ENCODE measurements at regions not wholly inside any gene's neighbourhood (a gene's known extent, or its start where the extent isn't known, plus 50 kb on each side); places are given as distances from the start of the nearest gene placed in this dataset.

DNA sequence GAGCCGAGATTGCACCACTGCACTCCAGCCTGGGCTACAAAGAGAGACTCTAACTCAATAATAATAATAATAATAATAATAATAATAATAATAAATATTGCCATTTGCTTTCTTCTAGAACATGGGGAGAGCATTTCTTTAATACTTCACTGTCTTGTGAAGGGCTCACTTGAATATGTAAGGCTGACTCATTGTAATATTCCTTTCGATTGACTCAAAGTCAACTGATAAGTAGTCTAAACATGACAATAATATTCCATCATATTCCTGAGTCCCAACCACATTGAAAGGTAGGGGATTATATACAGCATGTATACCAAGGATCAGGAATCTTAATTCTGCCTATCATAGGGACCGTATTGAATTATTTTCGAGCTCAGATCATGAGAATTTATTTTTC is 949.2 kb downstream of the DSC3 start:
- no peak for DNase-seq (ENCODE audit: low read depth)
- TF ChIP-seq, protein P1, sequence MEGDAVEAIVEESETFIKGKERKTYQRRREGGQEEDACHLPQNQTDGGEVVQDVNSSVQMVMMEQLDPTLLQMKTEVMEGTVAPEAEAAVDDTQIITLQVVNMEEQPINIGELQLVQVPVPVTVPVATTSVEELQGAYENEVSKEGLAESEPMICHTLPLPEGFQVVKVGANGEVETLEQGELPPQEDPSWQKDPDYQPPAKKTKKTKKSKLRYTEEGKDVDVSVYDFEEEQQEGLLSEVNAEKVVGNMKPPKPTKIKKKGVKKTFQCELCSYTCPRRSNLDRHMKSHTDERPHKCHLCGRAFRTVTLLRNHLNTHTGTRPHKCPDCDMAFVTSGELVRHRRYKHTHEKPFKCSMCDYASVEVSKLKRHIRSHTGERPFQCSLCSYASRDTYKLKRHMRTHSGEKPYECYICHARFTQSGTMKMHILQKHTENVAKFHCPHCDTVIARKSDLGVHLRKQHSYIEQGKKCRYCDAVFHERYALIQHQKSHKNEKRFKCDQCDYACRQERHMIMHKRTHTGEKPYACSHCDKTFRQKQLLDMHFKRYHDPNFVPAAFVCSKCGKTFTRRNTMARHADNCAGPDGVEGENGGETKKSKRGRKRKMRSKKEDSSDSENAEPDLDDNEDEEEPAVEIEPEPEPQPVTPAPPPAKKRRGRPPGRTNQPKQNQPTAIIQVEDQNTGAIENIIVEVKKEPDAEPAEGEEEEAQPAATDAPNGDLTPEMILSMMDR (IDR thresholded peaks at IDR 0.05; ENCODE audit: insufficient read depth, low read length), result no peak
- H3K4me3 ChIP-seq (ENCODE audit: low read depth, low read length), result no peak overlapping the region

DNA sequence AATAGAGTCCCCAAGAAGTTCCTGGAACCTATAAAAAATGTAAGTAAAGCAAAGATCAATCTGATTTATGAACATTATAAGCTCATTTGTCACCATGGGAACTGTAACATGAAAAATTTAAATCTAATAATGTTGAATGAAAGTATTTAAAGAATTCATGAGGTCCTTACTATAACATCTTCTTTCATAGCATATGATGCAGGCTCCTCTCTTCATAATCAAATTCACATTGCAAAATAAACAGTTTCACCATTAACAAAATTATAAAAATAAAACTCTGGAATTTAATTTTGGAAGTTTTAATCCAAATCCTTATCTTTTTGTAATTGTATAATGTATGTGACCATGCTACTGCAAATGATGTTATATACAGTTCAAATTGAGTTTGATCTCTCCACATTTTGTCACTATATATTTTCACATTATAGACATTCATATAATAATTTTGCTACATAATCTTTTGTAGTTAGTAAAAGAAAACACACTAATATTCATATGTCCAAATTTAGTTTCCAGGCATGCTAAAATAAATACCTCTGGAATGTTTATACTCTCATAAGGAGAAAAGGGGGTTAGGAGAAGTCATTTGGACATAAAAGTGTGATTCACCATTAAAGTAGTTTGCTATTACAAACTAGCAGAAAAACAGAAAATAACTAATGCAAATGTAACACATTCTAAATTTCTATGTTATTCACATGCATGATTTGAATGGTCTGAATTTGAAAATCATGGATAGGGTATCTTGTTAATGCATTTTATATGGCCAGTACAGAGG is 954.1 kb downstream of the DSC3 start:
- TF ChIP-seq, protein P1 (IDR thresholded peaks at IDR 0.05; ENCODE audit: insufficient read depth, low read length), result no peak
- no peak overlapping the region for H3K4me3 ChIP-seq (ENCODE audit: low read depth, low read length)
- DNase-seq (ENCODE audit: low read depth), result no peak

DNA sequence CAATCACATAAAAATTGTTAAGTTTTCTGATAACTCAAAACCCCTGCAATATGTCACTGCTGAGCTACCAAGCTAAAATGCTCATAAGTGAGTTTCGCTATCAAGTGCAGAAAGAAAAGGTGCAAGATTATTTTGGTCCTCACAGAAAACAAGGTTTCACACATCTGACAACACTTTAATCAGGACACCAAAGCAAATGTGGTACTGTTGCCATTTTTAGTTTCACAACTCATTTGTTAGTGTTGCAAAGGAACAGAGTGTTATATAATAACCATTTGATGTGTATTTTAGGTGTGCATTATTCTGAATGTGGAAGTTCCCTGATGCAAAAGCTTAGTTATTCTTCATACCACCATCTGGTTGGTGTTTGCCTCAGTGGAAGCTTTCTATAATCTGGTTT is 956.2 kb downstream of the DSC3 start:
- no peak for DNase-seq (ENCODE audit: low read depth)
- TF ChIP-seq, protein P1 (IDR thresholded peaks at IDR 0.05; ENCODE audit: insufficient read depth, low read length), result no peak

DNA sequence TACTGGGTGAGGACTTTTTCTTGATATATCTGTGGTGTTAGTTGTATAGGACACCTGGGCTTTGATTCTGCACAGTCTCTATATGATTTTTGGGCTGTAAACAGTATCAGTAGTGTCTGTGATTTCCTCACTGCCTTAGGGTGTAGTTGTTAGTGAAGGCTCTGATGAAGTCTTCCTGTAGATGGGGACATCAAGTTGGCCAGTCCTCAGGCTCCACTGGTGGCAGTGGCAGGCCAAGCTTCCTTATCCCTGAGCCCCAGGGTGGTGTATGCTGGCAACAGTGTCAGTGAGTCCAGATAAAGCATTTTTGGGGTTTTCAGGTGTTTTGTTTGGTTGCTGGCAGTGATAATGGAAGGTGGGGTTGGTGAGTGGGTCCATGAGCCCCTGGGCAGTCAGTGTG is 961.4 kb downstream of the DSC3 start:
- no peak for DNase-seq (ENCODE audit: low read depth)
- TF ChIP-seq, protein P1 (IDR thresholded peaks at IDR 0.05; ENCODE audit: insufficient read depth, low read length), result no peak
- no peak overlapping the region for H3K4me3 ChIP-seq (ENCODE audit: low read depth, low read length)

More for the DNA sequence above, 956.2 kb downstream of the DSC3 start:
- H3K4me3 ChIP-seq (ENCODE audit: low read depth, low read length), result no peak overlapping the region

DNA sequence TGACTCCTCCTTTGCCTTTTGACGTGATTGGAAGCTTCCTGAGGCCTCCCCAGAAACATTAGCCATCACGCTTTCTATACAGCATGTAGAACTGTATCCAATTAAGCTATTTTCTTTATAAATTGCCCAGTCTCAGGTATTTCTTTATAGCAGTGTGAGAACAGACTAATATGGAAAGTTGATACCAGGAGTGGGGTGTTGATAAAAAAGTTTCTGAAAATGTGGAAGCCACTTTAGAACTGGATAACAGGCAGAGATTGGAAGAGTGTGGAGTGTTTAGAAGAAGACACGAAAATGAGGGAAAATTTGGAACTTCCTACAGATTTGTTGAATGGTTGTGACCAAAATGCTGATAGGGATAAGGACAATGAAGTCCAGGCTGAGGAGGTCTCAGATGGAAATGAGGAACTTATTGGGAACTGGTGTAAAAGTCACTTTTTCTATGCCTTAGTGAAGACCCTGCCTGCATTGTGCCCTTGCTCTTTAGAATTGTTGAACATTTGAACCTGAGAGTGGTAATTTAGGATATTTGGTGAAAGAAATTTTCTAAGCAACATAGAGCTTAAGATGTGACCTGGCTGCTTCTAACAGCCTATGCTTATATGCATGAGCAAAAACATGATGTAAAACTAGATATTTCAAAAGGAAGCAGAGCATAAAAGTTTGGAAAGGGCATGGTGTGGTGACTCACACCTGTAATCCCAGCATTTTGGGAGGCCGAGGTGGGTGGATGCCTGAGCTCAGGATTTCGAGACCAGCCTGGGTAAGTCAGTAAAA is 969.7 kb downstream of the DSC3 start:
- TF ChIP-seq, protein P1 (IDR thresholded peaks at IDR 0.05; ENCODE audit: insufficient read depth, low read length), result no peak
- no peak for DNase-seq (ENCODE audit: low read depth)
- no peak overlapping the region for H3K4me3 ChIP-seq (ENCODE audit: low read depth, low read length)

DNA sequence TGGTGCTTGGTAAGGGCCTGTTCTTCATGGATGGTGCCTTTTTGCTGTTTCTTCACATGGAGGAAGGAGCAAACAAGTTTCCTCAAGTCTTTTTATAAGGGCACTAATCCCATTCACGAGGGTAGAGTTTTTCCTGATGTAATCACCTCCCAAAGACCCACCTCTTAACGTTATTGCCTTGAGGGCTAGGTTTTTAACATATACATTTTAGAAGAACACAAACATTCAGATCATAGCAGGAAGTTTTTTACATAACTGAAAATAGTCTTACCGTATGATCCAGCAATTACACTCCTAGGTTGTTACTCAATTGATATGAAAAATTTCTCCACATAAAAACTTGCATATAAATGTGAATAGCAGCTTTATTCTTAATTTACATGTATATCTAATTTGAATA is 976.3 kb downstream of the DSC3 start:
- no peak for DNase-seq (ENCODE audit: low read depth)
- H3K4me3 ChIP-seq (ENCODE audit: low read depth, low read length), result no peak overlapping the region
- TF ChIP-seq, protein P1 (IDR thresholded peaks at IDR 0.05; ENCODE audit: insufficient read depth, low read length), result no peak
